DND-41 (cell line): ENCODE measurements at regions not wholly inside any gene's neighbourhood (a gene's known extent, or its start where the extent isn't known, plus 50 kb on each side); places are given as distances from the start of the nearest gene placed in this dataset.
"Not testable (repeated sequence)": the region's sequence is repeated elsewhere in the genome, so short reads cannot be mapped to it uniquely, and the experiment has no call there.

Experiments used
- ATAC-seq: fragments of 200-7000 bp; cut with Tn5 transposase; 3 replicates; pipeline ENCODE4 v1.9.1; 2021; ENCODE audit warnings: low read depth; ENCODE audit not compliant: insufficient read depth
- DNase-seq: peaks from one replicate; pipeline ENCODE4 v3.0.0-alpha.2; 2020
- H2AFZ ChIP-seq: 2 replicates; pipeline ENCODE4 v1.6.0; 2012; ENCODE audit warnings: low read depth, low read length
- H3K27ac ChIP-seq: 2 replicates; pipeline ENCODE4 v1.5.1; 2012; ENCODE audit warnings: low read length, inconsistent platforms
- H3K27me3 ChIP-seq: fragments of 200-600 bp; sonication (generic); 2 replicates; pipeline ENCODE4 v1.6.0; 2012; ENCODE audit warnings: low read length, mild to moderate bottlenecking, inconsistent platforms; ENCODE audit not compliant: insufficient read depth, poor library complexity
- H3K36me3 ChIP-seq: 2 replicates; pipeline ENCODE4 v1.5.1; 2012; ENCODE audit warnings: low read length, inconsistent platforms; ENCODE audit not compliant: insufficient read depth
- H3K4me1 ChIP-seq: 2 replicates; pipeline ENCODE4 v1.5.1; 2012; ENCODE audit warnings: mild to moderate bottlenecking, low read length; ENCODE audit not compliant: insufficient read depth
- H3K4me2 ChIP-seq: 2 replicates; pipeline ENCODE4 v1.6.0; 2012; ENCODE audit warnings: mild to moderate bottlenecking, moderate library complexity, low read length, inconsistent platforms; ENCODE audit not compliant: insufficient read depth
- H3K4me3 ChIP-seq, 2 experiments: fragments of 200-600 bp in 1 of 2; shearing (Covaris generic) in 1 of 2; 2 replicates each; pipeline ENCODE4 v1.5.1; 2012 to 2016; ENCODE audit warnings: inconsistent platforms in 2 of 2, low read length in 2 of 2, mild to moderate bottlenecking in 2 of 2, low read depth in 1 of 2, moderate library complexity in 1 of 2
- H3K79me2 ChIP-seq: 2 replicates; pipeline ENCODE4 v1.6.0; 2012; ENCODE audit warnings: low read length, inconsistent platforms; ENCODE audit not compliant: insufficient read depth
- H3K9ac ChIP-seq: 2 replicates; pipeline ENCODE4 v1.6.0; 2012; ENCODE audit warnings: low read depth, mild to moderate bottlenecking, inconsistent platforms, low read length, moderate library complexity
- H3K9me3 ChIP-seq: 2 replicates; pipeline ENCODE4 v1.5.1; 2012; ENCODE audit warnings: low read length, moderate library complexity, mild to moderate bottlenecking, inconsistent platforms; ENCODE audit not compliant: insufficient read depth, severe bottlenecking
- H4K20me1 ChIP-seq: 2 replicates; pipeline ENCODE4 v1.6.0; 2012; ENCODE audit warnings: low read length; ENCODE audit not compliant: insufficient read depth
- CTCF ChIP-seq: IDR thresholded peaks from 2 replicates; pipeline ENCODE4 v1.5.1; 2012; ENCODE audit warnings: borderline replicate concordance, low read length, moderate library complexity, mild to moderate bottlenecking; ENCODE audit not compliant: poor library complexity, severe bottlenecking; ENCODE audit errors: extremely low read depth
- EZH2 ChIP-seq: IDR thresholded peaks from 3 replicates; pipeline ENCODE4 v1.6.1; 2012; ENCODE audit warnings: borderline replicate concordance, low read depth, mild to moderate bottlenecking, moderate library complexity, low read length, inconsistent platforms; ENCODE audit not compliant: severe bottlenecking

- TF ChIP-seq CTCF = no peak
- TF ChIP-seq EZH2 = no peak
- Histone ChIP-seq H4K20me1 (no peaks in the 10 kb centered on the region), H3K27me3 (peaks cover 1% of the 10 kb centered on the region), H3K27ac (no peak overlapping the region), H2AFZ (no peak overlapping the region), H3K4me3 (no peak overlapping the region), H3K36me3 (no peaks in the 10 kb centered on the region), H3K4me1 (no peaks in the 10 kb centered on the region), H3K79me2 (no peaks in the 10 kb centered on the region), H3K9ac (no peak overlapping the region), H3K4me2 (no peak overlapping the region), H3K9me3 (no peaks in the 10 kb centered on the region)
- ATAC-seq (no peak), DNase-seq (no peak)
These were observed 581.7 kb downstream of the KCNJ2 start for GRCh38 chr17:70750983-70751382.

- H3K4me2 ChIP-seq, ATAC-seq, H3K27ac ChIP-seq, H3K9ac ChIP-seq, H3K4me3 ChIP-seq, DNase-seq, H3K4me1 ChIP-seq, H3K36me3 ChIP-seq, H3K79me2 ChIP-seq, H3K27me3 ChIP-seq, H3K9me3 ChIP-seq, H4K20me1 ChIP-seq, H2AFZ ChIP-seq: not testable (repeated sequence)
These were observed 583.1 kb downstream of the KCNJ2 start for GRCh38 chr17:70752461-70752860.

GRCh38 chr17:70752966-70753467, 583.7 kb downstream of the KCNJ2 start:
- no peaks in the 10 kb centered on the region for H3K4me1 ChIP-seq
- H3K27me3 ChIP-seq = peaks cover 3% of the 10 kb centered on the region
- TF ChIP-seq EZH2 (no peak), CTCF (no peak)
- DNase-seq = no peak
- no peak overlapping the region for H2AFZ ChIP-seq
- no peaks in the 10 kb centered on the region for H3K36me3 ChIP-seq
- H3K27ac ChIP-seq = no peak overlapping the region
- H3K9ac ChIP-seq = no peak overlapping the region
- ATAC-seq = no peak
- H3K79me2 ChIP-seq = no peaks in the 10 kb centered on the region
- no peaks in the 10 kb centered on the region for H4K20me1 ChIP-seq
- H3K4me3 ChIP-seq = no peak overlapping the region
- H3K4me2 ChIP-seq = no peak overlapping the region
- H3K9me3 ChIP-seq = no peaks in the 10 kb centered on the region

- Histone ChIP-seq H3K9ac (no peak overlapping the region), H3K36me3 (no peaks in the 10 kb centered on the region), H3K79me2 (no peaks in the 10 kb centered on the region), H3K4me1 (no peaks in the 10 kb centered on the region), H3K27ac (no peak overlapping the region), H4K20me1 (no peaks in the 10 kb centered on the region), H3K9me3 (no peaks in the 10 kb centered on the region), H3K27me3 (no peaks in the 10 kb centered on the region), H2AFZ (no peak overlapping the region), H3K4me2 (no peak overlapping the region), H3K4me3 (no peak overlapping the region)
- TF ChIP-seq EZH2 = no peak
- no peak for TF ChIP-seq CTCF
- DNase-seq (no peak), ATAC-seq (no peak)
These were observed 593.7 kb downstream of the KCNJ2 start for GRCh38 chr17:70763018-70763417.
